MM.1S (cell line): ENCODE measurements at regions not wholly inside any gene's neighbourhood (a gene's known extent, or its start where the extent isn't known, plus 50 kb on each side); places are given as distances from the start of the nearest gene placed in this dataset.

Experiments used
- EZH2phosphoT487 ChIP-seq: fragments of 300-600 bp; sonication (generic); IDR thresholded peaks from 2 replicates; pipeline ENCODE4 v1.6.1; 2018; ENCODE audit warnings: antibody characterized with exemption, low read length
- TF ChIP-seq, protein P1 (sequence below): fragments of 300-600 bp; sonication (generic); IDR thresholded peaks from 2 replicates; pipeline ENCODE4 v1.5.1; 2016; ENCODE audit warnings: antibody characterized with exemption, low read length, mixed read lengths

DNA sequence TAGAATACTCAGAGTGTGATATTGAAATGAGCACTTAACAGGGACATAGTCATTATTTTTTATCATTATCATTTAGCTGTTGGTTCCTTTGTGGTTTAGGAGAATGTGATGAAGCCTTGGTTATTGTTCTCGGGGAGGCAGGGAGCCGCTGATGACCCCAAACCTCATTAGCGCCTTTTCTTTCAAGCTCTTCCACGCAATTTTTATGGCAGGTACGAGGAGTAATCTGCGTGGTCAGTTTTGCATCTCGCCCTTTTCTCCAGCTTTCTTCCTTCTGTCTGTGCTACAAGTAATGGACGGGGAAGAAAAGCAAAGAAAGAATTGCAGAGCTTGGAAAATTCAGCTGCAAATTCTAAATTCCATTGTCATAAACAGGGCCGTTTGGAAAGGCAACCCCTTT is 338.4 kb downstream of the GLRX3 start:
- TF ChIP-seq EZH2phosphoT487 = no peak
- TF ChIP-seq, protein P1, sequence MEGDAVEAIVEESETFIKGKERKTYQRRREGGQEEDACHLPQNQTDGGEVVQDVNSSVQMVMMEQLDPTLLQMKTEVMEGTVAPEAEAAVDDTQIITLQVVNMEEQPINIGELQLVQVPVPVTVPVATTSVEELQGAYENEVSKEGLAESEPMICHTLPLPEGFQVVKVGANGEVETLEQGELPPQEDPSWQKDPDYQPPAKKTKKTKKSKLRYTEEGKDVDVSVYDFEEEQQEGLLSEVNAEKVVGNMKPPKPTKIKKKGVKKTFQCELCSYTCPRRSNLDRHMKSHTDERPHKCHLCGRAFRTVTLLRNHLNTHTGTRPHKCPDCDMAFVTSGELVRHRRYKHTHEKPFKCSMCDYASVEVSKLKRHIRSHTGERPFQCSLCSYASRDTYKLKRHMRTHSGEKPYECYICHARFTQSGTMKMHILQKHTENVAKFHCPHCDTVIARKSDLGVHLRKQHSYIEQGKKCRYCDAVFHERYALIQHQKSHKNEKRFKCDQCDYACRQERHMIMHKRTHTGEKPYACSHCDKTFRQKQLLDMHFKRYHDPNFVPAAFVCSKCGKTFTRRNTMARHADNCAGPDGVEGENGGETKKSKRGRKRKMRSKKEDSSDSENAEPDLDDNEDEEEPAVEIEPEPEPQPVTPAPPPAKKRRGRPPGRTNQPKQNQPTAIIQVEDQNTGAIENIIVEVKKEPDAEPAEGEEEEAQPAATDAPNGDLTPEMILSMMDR = no peak
